A549 (cell line): ENCODE measurements at regions not wholly inside any gene's neighbourhood (a gene's known extent, or its start where the extent isn't known, plus 50 kb on each side); places are given as distances from the start of the nearest gene placed in this dataset.

Experiments used
- BHLHE40 ChIP-seq: IDR thresholded peaks from 2 replicates; pipeline ENCODE4 v1.6.1; 2012; ENCODE audit warnings: low read depth, low read length, inconsistent platforms
- EP300 ChIP-seq, 2 experiments: fragments of >200 bp; sonication (Bioruptor Twin); formaldehyde crosslinking; IDR thresholded peaks; 2 replicates in 1 of 2; 3 replicates in 1 of 2; pipeline ENCODE4 v1.6.1; 2016 to 2017
- KDM1A ChIP-seq: fragments of 200-600 bp; sonication (generic); IDR thresholded peaks from 2 replicates; pipeline ENCODE4 v1.6.1; 2016; ENCODE audit warnings: low read depth, mild to moderate bottlenecking
- MAZ ChIP-seq: fragments of 150-350 bp; IDR thresholded peaks from 2 replicates; pipeline ENCODE4 v1.6.1; 2014; ENCODE audit warnings: antibody characterized with exemption, low read depth, low read length, borderline replicate concordance
- MYC ChIP-seq: IDR thresholded peaks from 2 replicates; pipeline ENCODE4 v1.6.1; 2012; ENCODE audit warnings: mild to moderate bottlenecking, inconsistent platforms, low read length, improper control_type of control experiment, borderline replicate concordance
- NR3C1 ChIP-seq: fragments of >200 bp; sonication (Bioruptor Twin); formaldehyde crosslinking; IDR thresholded peaks from 3 replicates; pipeline ENCODE4 v1.6.1; 2017
- POLR2A ChIP-seq: IDR thresholded peaks from 2 replicates; pipeline ENCODE4 v1.6.1; 2012; ENCODE audit warnings: mild to moderate bottlenecking, low read length
- TF ChIP-seq, protein P1 (sequence below): fragments of >200 bp; sonication (Bioruptor Twin); formaldehyde crosslinking; IDR thresholded peaks from 3 replicates; pipeline ENCODE4 v1.5.1; 2016
- TF ChIP-seq, protein P2 (sequence below): IDR thresholded peaks from 2 replicates; pipeline ENCODE4 v1.6.1; 2012; ENCODE audit warnings: low read depth, borderline replicate concordance
- TF ChIP-seq, protein P3 (sequence below): IDR thresholded peaks from 2 replicates; pipeline ENCODE4 v1.6.1; 2012
- TF ChIP-seq, protein P4 (sequence below): fragments of 250-450 bp; sonication (Bioruptor Pico); IDR thresholded peaks from 2 replicates; pipeline ENCODE4 v1.5.0; 2021; ENCODE audit warnings: mild to moderate bottlenecking, moderate library complexity, borderline replicate concordance
- TF ChIP-seq, protein P5 (sequence below): fragments of 450-650 bp; IDR thresholded peaks from 2 replicates; pipeline ENCODE4 v1.6.1; 2014; ENCODE audit warnings: antibody characterized with exemption
- TF ChIP-seq, protein P6 (sequence below): fragments of 200-600 bp; sonication (generic); IDR thresholded peaks from 2 replicates; pipeline ENCODE4 v1.6.1; 2016; ENCODE audit warnings: antibody characterized with exemption, mild to moderate bottlenecking, moderate library complexity

DNA sequence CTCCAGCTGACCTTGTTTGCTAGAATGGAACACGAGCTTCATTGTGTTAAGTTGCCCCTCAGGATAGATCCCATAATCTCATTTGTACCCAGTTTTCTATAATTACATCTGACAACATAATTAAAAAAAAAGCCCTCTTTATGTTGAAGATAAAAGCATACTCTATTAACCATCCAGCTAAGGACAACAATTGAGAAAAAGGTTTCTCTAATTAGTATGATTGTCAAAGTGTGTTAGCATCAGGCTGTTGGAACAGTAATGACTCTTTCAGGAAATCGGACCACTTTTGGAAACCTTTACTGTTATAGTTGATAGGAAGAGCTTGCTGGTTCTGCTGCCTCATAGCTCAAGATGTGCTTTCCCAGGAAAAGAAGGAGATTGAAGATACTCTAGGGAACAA is 172.6 kb downstream of the FHIP1A start:
- TF ChIP-seq MYC (no peak), MAZ (no peak), KDM1A (no peak), POLR2A (no peak), NR3C1 (no peak), EP300 (IDR thresholded peaks at IDR 0.05) (no peak), BHLHE40 (no peak)
- TF ChIP-seq, protein P1, sequence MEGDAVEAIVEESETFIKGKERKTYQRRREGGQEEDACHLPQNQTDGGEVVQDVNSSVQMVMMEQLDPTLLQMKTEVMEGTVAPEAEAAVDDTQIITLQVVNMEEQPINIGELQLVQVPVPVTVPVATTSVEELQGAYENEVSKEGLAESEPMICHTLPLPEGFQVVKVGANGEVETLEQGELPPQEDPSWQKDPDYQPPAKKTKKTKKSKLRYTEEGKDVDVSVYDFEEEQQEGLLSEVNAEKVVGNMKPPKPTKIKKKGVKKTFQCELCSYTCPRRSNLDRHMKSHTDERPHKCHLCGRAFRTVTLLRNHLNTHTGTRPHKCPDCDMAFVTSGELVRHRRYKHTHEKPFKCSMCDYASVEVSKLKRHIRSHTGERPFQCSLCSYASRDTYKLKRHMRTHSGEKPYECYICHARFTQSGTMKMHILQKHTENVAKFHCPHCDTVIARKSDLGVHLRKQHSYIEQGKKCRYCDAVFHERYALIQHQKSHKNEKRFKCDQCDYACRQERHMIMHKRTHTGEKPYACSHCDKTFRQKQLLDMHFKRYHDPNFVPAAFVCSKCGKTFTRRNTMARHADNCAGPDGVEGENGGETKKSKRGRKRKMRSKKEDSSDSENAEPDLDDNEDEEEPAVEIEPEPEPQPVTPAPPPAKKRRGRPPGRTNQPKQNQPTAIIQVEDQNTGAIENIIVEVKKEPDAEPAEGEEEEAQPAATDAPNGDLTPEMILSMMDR: no peak
- TF ChIP-seq, protein P2, sequence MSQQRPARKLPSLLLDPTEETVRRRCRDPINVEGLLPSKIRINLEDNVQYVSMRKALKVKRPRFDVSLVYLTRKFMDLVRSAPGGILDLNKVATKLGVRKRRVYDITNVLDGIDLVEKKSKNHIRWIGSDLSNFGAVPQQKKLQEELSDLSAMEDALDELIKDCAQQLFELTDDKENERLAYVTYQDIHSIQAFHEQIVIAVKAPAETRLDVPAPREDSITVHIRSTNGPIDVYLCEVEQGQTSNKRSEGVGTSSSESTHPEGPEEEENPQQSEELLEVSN: no peak
- TF ChIP-seq, protein P3, sequence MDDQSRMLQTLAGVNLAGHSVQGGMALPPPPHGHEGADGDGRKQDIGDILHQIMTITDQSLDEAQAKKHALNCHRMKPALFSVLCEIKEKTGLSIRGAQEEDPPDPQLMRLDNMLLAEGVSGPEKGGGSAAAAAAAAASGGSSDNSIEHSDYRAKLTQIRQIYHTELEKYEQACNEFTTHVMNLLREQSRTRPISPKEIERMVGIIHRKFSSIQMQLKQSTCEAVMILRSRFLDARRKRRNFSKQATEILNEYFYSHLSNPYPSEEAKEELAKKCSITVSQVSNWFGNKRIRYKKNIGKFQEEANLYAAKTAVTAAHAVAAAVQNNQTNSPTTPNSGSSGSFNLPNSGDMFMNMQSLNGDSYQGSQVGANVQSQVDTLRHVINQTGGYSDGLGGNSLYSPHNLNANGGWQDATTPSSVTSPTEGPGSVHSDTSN: no peak
- TF ChIP-seq, protein P4, sequence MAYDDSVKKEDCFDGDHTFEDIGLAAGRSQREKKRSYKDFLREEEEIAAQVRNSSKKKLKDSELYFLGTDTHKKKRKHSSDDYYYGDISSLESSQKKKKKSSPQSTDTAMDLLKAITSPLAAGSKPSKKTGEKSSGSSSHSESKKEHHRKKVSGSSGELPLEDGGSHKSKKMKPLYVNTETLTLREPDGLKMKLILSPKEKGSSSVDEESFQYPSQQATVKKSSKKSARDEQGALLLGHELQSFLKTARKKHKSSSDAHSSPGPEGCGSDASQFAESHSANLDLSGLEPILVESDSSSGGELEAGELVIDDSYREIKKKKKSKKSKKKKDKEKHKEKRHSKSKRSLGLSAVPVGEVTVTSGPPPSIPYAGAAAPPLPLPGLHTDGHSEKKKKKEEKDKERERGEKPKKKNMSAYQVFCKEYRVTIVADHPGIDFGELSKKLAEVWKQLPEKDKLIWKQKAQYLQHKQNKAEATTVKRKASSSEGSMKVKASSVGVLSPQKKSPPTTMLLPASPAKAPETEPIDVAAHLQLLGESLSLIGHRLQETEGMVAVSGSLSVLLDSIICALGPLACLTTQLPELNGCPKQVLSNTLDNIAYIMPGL (CRISPR knock-in tag): no peak
- TF ChIP-seq, protein P5, sequence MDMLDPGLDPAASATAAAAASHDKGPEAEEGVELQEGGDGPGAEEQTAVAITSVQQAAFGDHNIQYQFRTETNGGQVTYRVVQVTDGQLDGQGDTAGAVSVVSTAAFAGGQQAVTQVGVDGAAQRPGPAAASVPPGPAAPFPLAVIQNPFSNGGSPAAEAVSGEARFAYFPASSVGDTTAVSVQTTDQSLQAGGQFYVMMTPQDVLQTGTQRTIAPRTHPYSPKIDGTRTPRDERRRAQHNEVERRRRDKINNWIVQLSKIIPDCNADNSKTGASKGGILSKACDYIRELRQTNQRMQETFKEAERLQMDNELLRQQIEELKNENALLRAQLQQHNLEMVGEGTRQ: no peak
- TF ChIP-seq, protein P6, sequence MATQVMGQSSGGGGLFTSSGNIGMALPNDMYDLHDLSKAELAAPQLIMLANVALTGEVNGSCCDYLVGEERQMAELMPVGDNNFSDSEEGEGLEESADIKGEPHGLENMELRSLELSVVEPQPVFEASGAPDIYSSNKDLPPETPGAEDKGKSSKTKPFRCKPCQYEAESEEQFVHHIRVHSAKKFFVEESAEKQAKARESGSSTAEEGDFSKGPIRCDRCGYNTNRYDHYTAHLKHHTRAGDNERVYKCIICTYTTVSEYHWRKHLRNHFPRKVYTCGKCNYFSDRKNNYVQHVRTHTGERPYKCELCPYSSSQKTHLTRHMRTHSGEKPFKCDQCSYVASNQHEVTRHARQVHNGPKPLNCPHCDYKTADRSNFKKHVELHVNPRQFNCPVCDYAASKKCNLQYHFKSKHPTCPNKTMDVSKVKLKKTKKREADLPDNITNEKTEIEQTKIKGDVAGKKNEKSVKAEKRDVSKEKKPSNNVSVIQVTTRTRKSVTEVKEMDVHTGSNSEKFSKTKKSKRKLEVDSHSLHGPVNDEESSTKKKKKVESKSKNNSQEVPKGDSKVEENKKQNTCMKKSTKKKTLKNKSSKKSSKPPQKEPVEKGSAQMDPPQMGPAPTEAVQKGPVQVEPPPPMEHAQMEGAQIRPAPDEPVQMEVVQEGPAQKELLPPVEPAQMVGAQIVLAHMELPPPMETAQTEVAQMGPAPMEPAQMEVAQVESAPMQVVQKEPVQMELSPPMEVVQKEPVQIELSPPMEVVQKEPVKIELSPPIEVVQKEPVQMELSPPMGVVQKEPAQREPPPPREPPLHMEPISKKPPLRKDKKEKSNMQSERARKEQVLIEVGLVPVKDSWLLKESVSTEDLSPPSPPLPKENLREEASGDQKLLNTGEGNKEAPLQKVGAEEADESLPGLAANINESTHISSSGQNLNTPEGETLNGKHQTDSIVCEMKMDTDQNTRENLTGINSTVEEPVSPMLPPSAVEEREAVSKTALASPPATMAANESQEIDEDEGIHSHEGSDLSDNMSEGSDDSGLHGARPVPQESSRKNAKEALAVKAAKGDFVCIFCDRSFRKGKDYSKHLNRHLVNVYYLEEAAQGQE: no peak
